ENCODE measurements at regions not wholly inside any gene's neighbourhood (a gene's known extent, or its start where the extent isn't known, plus 50 kb on each side); places are given as distances from the start of the nearest gene placed in this dataset.

DNA sequence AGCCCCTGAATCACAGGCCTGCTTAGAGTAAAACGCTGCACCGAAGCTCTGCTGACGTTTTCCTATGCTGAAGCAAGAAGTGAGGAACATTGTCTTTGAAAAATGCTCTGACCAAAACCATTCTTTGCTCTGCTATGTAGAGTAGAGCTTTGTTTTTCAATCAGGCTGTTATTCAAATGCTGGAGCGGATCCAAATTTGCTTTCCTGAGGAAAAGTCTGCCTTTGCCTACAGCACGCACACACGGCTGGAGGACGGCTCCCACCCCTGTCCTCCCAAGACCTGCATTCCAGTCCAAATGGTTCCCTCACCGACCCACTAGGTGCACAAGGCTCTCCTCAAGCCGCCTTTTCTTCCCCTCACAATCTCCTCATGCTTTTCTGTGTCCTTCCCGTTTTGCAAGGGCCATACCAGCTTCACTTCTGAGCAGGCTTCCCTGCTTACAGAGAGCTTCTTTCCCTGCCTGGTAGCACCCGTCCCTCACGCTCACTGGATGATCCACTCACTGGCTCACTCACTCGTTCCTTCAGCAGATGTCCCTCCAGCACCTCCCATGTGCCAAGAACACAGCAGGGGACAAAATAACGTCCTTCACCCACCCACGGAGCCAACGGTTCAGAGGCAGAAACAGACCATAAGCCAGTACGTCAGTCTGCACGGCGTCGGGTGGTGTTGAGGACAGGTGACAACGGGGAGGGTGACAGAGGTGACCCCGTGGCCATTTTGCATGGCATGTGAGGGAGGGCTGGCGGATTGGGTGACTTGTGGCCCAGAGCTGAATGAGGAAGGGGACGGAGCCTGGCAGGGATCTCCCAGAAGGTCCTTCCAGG is 137.9 kb upstream of the NEDD9 start:
- no peak for TF ChIP-seq ESRRG (CRISPR knock-in tag; IDR thresholded peaks at IDR 0.05)
- TF ChIP-seq ARNTL (CRISPR knock-in tag; IDR thresholded peaks at IDR 0.05; ENCODE audit: borderline replicate concordance, low read depth), result no peak
- TF ChIP-seq, protein P1, sequence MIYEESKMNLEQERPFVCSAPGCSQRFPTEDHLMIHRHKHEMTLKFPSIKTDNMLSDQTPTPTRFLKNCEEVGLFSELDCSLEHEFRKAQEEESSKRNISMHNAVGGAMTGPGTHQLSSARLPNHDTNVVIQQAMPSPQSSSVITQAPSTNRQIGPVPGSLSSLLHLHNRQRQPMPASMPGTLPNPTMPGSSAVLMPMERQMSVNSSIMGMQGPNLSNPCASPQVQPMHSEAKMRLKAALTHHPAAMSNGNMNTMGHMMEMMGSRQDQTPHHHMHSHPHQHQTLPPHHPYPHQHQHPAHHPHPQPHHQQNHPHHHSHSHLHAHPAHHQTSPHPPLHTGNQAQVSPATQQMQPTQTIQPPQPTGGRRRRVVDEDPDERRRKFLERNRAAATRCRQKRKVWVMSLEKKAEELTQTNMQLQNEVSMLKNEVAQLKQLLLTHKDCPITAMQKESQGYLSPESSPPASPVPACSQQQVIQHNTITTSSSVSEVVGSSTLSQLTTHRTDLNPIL (CRISPR knock-in tag; IDR thresholded peaks at IDR 0.05; ENCODE audit: low read depth), result no peak
- no peak for TF ChIP-seq SNAI2 (CRISPR knock-in tag; IDR thresholded peaks at IDR 0.05)
- TF ChIP-seq, protein P2, sequence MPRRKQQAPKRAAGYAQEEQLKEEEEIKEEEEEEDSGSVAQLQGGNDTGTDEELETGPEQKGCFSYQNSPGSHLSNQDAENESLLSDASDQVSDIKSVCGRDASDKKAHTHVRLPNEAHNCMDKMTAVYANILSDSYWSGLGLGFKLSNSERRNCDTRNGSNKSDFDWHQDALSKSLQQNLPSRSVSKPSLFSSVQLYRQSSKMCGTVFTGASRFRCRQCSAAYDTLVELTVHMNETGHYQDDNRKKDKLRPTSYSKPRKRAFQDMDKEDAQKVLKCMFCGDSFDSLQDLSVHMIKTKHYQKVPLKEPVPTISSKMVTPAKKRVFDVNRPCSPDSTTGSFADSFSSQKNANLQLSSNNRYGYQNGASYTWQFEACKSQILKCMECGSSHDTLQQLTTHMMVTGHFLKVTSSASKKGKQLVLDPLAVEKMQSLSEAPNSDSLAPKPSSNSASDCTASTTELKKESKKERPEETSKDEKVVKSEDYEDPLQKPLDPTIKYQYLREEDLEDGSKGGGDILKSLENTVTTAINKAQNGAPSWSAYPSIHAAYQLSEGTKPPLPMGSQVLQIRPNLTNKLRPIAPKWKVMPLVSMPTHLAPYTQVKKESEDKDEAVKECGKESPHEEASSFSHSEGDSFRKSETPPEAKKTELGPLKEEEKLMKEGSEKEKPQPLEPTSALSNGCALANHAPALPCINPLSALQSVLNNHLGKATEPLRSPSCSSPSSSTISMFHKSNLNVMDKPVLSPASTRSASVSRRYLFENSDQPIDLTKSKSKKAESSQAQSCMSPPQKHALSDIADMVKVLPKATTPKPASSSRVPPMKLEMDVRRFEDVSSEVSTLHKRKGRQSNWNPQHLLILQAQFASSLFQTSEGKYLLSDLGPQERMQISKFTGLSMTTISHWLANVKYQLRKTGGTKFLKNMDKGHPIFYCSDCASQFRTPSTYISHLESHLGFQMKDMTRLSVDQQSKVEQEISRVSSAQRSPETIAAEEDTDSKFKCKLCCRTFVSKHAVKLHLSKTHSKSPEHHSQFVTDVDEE (CRISPR knock-in tag; IDR thresholded peaks at IDR 0.05), result no peak
- TF ChIP-seq ZFP3 (CRISPR knock-in tag; IDR thresholded peaks at IDR 0.05), result no peak
- TF ChIP-seq, protein P3, sequence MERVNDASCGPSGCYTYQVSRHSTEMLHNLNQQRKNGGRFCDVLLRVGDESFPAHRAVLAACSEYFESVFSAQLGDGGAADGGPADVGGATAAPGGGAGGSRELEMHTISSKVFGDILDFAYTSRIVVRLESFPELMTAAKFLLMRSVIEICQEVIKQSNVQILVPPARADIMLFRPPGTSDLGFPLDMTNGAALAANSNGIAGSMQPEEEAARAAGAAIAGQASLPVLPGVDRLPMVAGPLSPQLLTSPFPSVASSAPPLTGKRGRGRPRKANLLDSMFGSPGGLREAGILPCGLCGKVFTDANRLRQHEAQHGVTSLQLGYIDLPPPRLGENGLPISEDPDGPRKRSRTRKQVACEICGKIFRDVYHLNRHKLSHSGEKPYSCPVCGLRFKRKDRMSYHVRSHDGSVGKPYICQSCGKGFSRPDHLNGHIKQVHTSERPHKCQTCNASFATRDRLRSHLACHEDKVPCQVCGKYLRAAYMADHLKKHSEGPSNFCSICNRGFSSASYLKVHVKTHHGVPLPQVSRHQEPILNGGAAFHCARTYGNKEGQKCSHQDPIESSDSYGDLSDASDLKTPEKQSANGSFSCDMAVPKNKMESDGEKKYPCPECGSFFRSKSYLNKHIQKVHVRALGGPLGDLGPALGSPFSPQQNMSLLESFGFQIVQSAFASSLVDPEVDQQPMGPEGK (CRISPR knock-in tag; IDR thresholded peaks at IDR 0.05; ENCODE audit: borderline replicate concordance), result no peak
- no peak for TF ChIP-seq RARB (CRISPR knock-in tag; IDR thresholded peaks at IDR 0.05)
- TF ChIP-seq ZNF565 (CRISPR knock-in tag; conservative IDR thresholded peaks at IDR 0.05; ENCODE audit: low read depth), result no peak
- no peak for TF ChIP-seq TCF4 (CRISPR knock-in tag; IDR thresholded peaks at IDR 0.05; ENCODE audit: borderline replicate concordance)
- TF ChIP-seq BACH2 (CRISPR knock-in tag; IDR thresholded peaks at IDR 0.05; ENCODE audit: borderline replicate concordance), result no peak
